ENCODE measurements at regions not wholly inside any gene's neighbourhood (a gene's known extent, or its start where the extent isn't known, plus 50 kb on each side); places are given as distances from the start of the nearest gene placed in this dataset.

GRCh38 chr9:108050894-108051293 is 561.3 kb upstream of the KLF4 start (continued):
- TF ChIP-seq ZNF180 (CRISPR knock-in tag; IDR thresholded peaks at IDR 0.05; ENCODE audit: borderline replicate concordance, low read depth), result no peak
- TF ChIP-seq ZMYM2 (CRISPR knock-in tag; IDR thresholded peaks at IDR 0.05), result no peak
- TF ChIP-seq ARNT2 (CRISPR knock-in tag; IDR thresholded peaks at IDR 0.05; ENCODE audit: low read depth), result no peak
- no peak for TF ChIP-seq ARID5B (CRISPR knock-in tag; IDR thresholded peaks at IDR 0.05)
- TF ChIP-seq THAP7 (CRISPR knock-in tag; IDR thresholded peaks at IDR 0.05), result no peak

- DNase-seq (ENCODE audit: low spot score), result no peak
- Histone ChIP-seq H3K9ac (ENCODE audit: insufficient read depth, low read depth, low read length) (no peak overlapping the region), H2AFZ (ENCODE audit: low read length) (no peak overlapping the region), H3K4me2 (ENCODE audit: low read depth, low read length) (no peak overlapping the region), H3K79me2 (ENCODE audit: insufficient read depth, low read length) (no peaks in the 10 kb centered on the region), H3K36me3 (replicated peaks in 1 of 2; ENCODE audit: control insufficient read depth in 1 of 2, insufficient read depth in 2 of 2, low read length in 2 of 2) (no peaks in the 10 kb centered on the region), H3K9me3 (ENCODE audit: low read length) (no peaks in the 10 kb centered on the region), H3K27me3 (ENCODE audit: control insufficient read depth in 1 of 2, insufficient read depth in 2 of 2, low read length in 2 of 2) (no peaks in the 10 kb centered on the region), H3K4me3 (replicated peaks in 1 of 3; ENCODE audit: insufficient read depth in 1 of 3, low read depth in 2 of 3, low read length in 3 of 3) (no peak overlapping the region), H3K4me1 (ENCODE audit: insufficient read depth, low read length) (no peaks in the 10 kb centered on the region), H3K27ac (ENCODE audit: extremely low read length, insufficient read depth, low read length) (no peak overlapping the region), H4K20me1 (ENCODE audit: insufficient read depth, low read length) (no peaks in the 10 kb centered on the region)
- intact Hi-C loops (cut with micrococcal nuclease; ENCODE audit: unreplicated experiment) (no loop called here), in situ Hi-C loops (cut with HindIII; ENCODE audit: extremely low pct_ligation_motif_present, low pct_unique_long_range_greater_than_20kb) (no loop called here)
- ATAC-seq, result no peak
- no TSS peak for BruUV-seq (replicated peaks)
- ChIA-PET CTCF (ENCODE audit: low intra/inter-chr PET ratio, low total read pairs) (no interaction called here), POLR2A (no interaction called here)
- TF ChIP-seq PCBP1 (IDR thresholded peaks at IDR 0.05; ENCODE audit: borderline replicate concordance, low read depth, low read length), result no peak
- TF ChIP-seq CREBL2 (CRISPR knock-in tag; IDR thresholded peaks at IDR 0.05; ENCODE audit: borderline replicate concordance), result no peak
- TF ChIP-seq FIP1L1 (IDR thresholded peaks at IDR 0.05; ENCODE audit: borderline replicate concordance, insufficient read depth, low read depth, low read length), result no peak
- TF ChIP-seq SP140L (CRISPR knock-in tag; IDR thresholded peaks at IDR 0.05; ENCODE audit: borderline replicate concordance), result no peak
- no peak for TF ChIP-seq YEATS2 (CRISPR knock-in tag; IDR thresholded peaks at IDR 0.05; ENCODE audit: borderline replicate concordance)
- TF ChIP-seq ZNF644 (CRISPR knock-in tag; IDR thresholded peaks at IDR 0.05; ENCODE audit: low read depth), result no peak
- no peak for TF ChIP-seq ZUFSP (CRISPR knock-in tag; IDR thresholded peaks at IDR 0.05; ENCODE audit: borderline replicate concordance)
- WGBS (ENCODE audit: low lambda C conversion rate), result 1% methylated on average over 6 of the region's 6 CpGs
- FAIRE-seq, result no peak
Measured at GRCh38 chr9:108049671-108050494, 560.3 kb upstream of the KLF4 start.

All from HepG2 (cell line).